ENCODE measurements at regions not wholly inside any gene's neighbourhood (a gene's known extent, or its start where the extent isn't known, plus 50 kb on each side); places are given as distances from the start of the nearest gene placed in this dataset.
"Not testable (repeated sequence)": the region's sequence is repeated elsewhere in the genome, so short reads cannot be mapped to it uniquely, and the experiment has no call there.

GRCh38 chr7:92945840-92946239 is 109.5 kb upstream of the CDK6 start:
- H3K9me3 ChIP-seq: no peaks in the 10 kb centered on the region
- no peak overlapping the region for H3K27ac ChIP-seq
- no peak overlapping the region for H3K4me3 ChIP-seq
- 54 to 66% methylated on average over 4 of the region's 4 CpGs for WGBS, 2 donors
- no peaks in the 10 kb centered on the region for H3K27me3 ChIP-seq
- H3K36me3 ChIP-seq: no peaks in the 10 kb centered on the region
- H3K4me1 ChIP-seq: peaks cover 0 to 9% (median 0%) of the 10 kb centered on the region in 3 donors
- DNase-seq: no peak
- intact Hi-C loops (cut with DNase I): no loop called here
- TF ChIP-seq CTCF (IDR thresholded peaks at IDR 0.05): no peak
- no peak for TF ChIP-seq POLR2A (IDR thresholded peaks at IDR 0.05)

- 43 to 52% methylated on average over 6 of the region's 6 CpGs for WGBS, 2 donors
Measured at GRCh38 chr7:92944633-92945032, 108.3 kb upstream of the CDK6 start.

GRCh38 chr7:92942706-92943105 is 106.3 kb upstream of the CDK6 start:
- H3K27ac ChIP-seq; intact Hi-C loops (cut with DNase I); DNase-seq; H3K4me1 ChIP-seq; H3K4me3 ChIP-seq; H3K27me3 ChIP-seq; H3K36me3 ChIP-seq: not testable (repeated sequence)
- 50 to 61% methylated on average over 1 of the region's 1 CpG for WGBS, 2 donors
- peaks cover 0 to 16% (median 4%) of the 10 kb centered on the region in 3 donors for H3K9me3 ChIP-seq

More at GRCh38 chr7:92944633-92945032, 108.3 kb upstream of the CDK6 start:
- Histone ChIP-seq H3K27me3 (no peaks in the 10 kb centered on the region), H3K9me3 (peaks cover 0 to 8% (median 3%) of the 10 kb centered on the region in 3 donors), H3K27ac (no peak overlapping the region), H3K36me3 (no peaks in the 10 kb centered on the region), H3K4me1 (peaks cover 0 to 9% (median 0%) of the 10 kb centered on the region in 3 donors), H3K4me3 (no peak overlapping the region)
- intact Hi-C loops (cut with DNase I): no loop called here
- no peak for DNase-seq
- TF ChIP-seq CTCF (IDR thresholded peaks at IDR 0.05) (no peak), POLR2A (IDR thresholded peaks at IDR 0.05) (no peak)

- Histone ChIP-seq H3K9me3 (peaks cover 0 to 16% (median 4%) of the 10 kb centered on the region in 3 donors), H3K27me3 (no peaks in the 10 kb centered on the region), H3K27ac (no peak overlapping the region), H3K36me3 (no peaks in the 10 kb centered on the region), H3K4me3 (no peak overlapping the region), H3K4me1 (peaks cover 0 to 10% (median 0%) of the 10 kb centered on the region in 3 donors)
- 64 to 78% methylated on average over 3 of the region's 3 CpGs for whole genome bisulfite sequencing, 2 donors
- TF ChIP-seq CTCF (IDR thresholded peaks at IDR 0.05): no peak
- no peak for TF ChIP-seq POLR2A (IDR thresholded peaks at IDR 0.05)
- intact Hi-C loops (cut with DNase I): no loop called here
- DNase-seq: no peak
Measured at GRCh38 chr7:92939666-92940360, 103.4 kb upstream of the CDK6 start.

GRCh38 chr7:92934096-92934495 is 97.7 kb upstream of the CDK6 start:
- intact Hi-C loops (cut with DNase I): no loop called here
- Histone ChIP-seq H3K4me1 (peaks cover 0 to 17% (median 0%) of the 10 kb centered on the region in 3 donors), H3K36me3 (no peaks in the 10 kb centered on the region), H3K27ac (peak overlapping the region in 2 of 4 donors; percentile 1 to 11), H3K27me3 (no peaks in the 10 kb centered on the region), H3K9me3 (peaks cover 0 to 3% (median 0%) of the 10 kb centered on the region in 3 donors), H3K4me3 (no peak overlapping the region)
- no peak for DNase-seq
- TF ChIP-seq CTCF (IDR thresholded peaks at IDR 0.05): no peak
- no peak for TF ChIP-seq POLR2A (IDR thresholded peaks at IDR 0.05)
- 28 to 32% methylated on average over 1 of the region's 1 CpG for WGBS, 2 donors
